HCT116 (cell line): ENCODE measurements at regions not wholly inside any gene's neighbourhood (a gene's known extent, or its start where the extent isn't known, plus 50 kb on each side); places are given as distances from the start of the nearest gene placed in this dataset.

Experiments
- ATAC-seq: fragments of 200-7000 bp; cut with Tn5 transposase; 2 replicates; pipeline ENCODE4 v1.9.1; 2020; ENCODE audit warnings: mild to moderate bottlenecking, moderate library complexity
- BruUV-seq: library from RNA; stranded (reverse); fragments of 400-500 nt; replicated peaks from 2 replicates; lab custom pipeline; 2021; lab: Mats Ljungman, UMichigan
- CTCF ChIA-PET: fragments of 300-600 bp; sonication (Branson Sonifier 250); formaldehyde crosslinking; loops from one replicate; lab custom pipeline; 2021; ENCODE audit warnings: antibody characterized with exemption; lab: Charles Lee
- POLR2A ChIA-PET: fragments of 300-600, 350-600 bp; sonication (Branson Sonifier 250); formaldehyde crosslinking; loops from one replicate; lab custom pipeline; 2021; ENCODE audit warnings: antibody characterized with exemption; lab: Charles Lee
- RAD21 ChIA-PET, 2 experiments: fragments of 300-600 bp; sonication (Branson Sonifier 250); formaldehyde crosslinking; loops; one replicate each; lab custom pipeline; 2023; ENCODE audit warnings: low total read pairs in 2 of 2; ENCODE audit not compliant: uncharacterized antibody in 2 of 2, unreplicated experiment in 2 of 2, low non-redundant PET in 1 of 2; lab: Charles Lee
- DNase-seq: peaks from one replicate; pipeline ENCODE4 v3.0.0-alpha.2; 2010; ENCODE audit warnings: low read depth, low spot score
- H2AFZ ChIP-seq: fragments of 200-600 bp; shearing (Covaris generic), sonication (generic); 2 replicates; pipeline ENCODE4 v1.6.1; 2017; ENCODE audit warnings: low read depth, mixed run types, mixed read lengths, antibody characterized with exemption, low read length; ENCODE audit not compliant: poor library complexity, severe bottlenecking
- H3K27ac ChIP-seq: 2 replicates; pipeline ENCODE4 v1.5.1; 2012; ENCODE audit warnings: low read depth, low read length
- H3K27me3 ChIP-seq: fragments of 200-600 bp; sonication (generic); 2 replicates; pipeline ENCODE4 v1.6.1; 2016; ENCODE audit warnings: mixed run types, low read length, mixed read lengths; ENCODE audit not compliant: insufficient read depth
- H3K36me3 ChIP-seq, 2 experiments: fragments of 200-500 bp in 1 of 2; fragments of 200-600 bp in 1 of 2; sonication (Bioruptor generic) in 1 of 2; sonication (generic) in 1 of 2; 2 replicates each; pipeline versions ENCODE4 v1.5.1 to v1.6.1; 2014 to 2016; ENCODE audit warnings: low read length in 2 of 2, inconsistent platforms in 1 of 2, mixed read lengths in 1 of 2, mixed run types in 1 of 2; ENCODE audit not compliant: insufficient read depth in 2 of 2, control insufficient read depth in 1 of 2
- H3K4me1 ChIP-seq, 2 experiments: fragments of 200-600 bp in 1 of 2; sonication (generic) in 1 of 2; 2 replicates each; pipeline versions ENCODE4 v1.5.1 to v1.6.1; 2012 to 2017; ENCODE audit warnings: low read length in 2 of 2, inconsistent platforms in 1 of 2, mild to moderate bottlenecking in 1 of 2, mixed read lengths in 1 of 2, mixed run types in 1 of 2, moderate library complexity in 1 of 2; ENCODE audit not compliant: insufficient read depth in 2 of 2, control insufficient read depth in 1 of 2
- H3K4me2 ChIP-seq: fragments of 200-600 bp; sonication (generic); 2 replicates; pipeline ENCODE4 v1.6.1; 2017; ENCODE audit warnings: mixed run types, low read length, mixed read lengths
- H3K4me3 ChIP-seq, 2 experiments: fragments of 200-600 bp in 1 of 2; sonication (generic) in 1 of 2; replicated peaks in 1 of 2; 2 replicates each; pipeline ENCODE4 v1.5.1; 2011 to 2016; ENCODE audit warnings: low read length in 2 of 2, control low read depth in 1 of 2, low read depth in 1 of 2, mild to moderate bottlenecking in 1 of 2, mixed read lengths in 1 of 2, mixed run types in 1 of 2
- H3K79me2 ChIP-seq: fragments of 200-600 bp; sonication (generic); 2 replicates; pipeline ENCODE4 v1.6.1; 2017; ENCODE audit warnings: mild to moderate bottlenecking, mixed run types, low read length, moderate library complexity, mixed read lengths; ENCODE audit not compliant: insufficient read depth
- H3K9ac ChIP-seq: fragments of 200-600 bp; sonication (generic); 2 replicates; pipeline ENCODE4 v1.6.1; 2016; ENCODE audit warnings: low read length, mixed read lengths
- H3K9me2 ChIP-seq: fragments of 200-600 bp; sonication (generic), shearing (Covaris generic); 2 replicates; pipeline ENCODE4 v1.6.1; 2017; ENCODE audit warnings: mixed run types, mild to moderate bottlenecking, moderate library complexity; ENCODE audit not compliant: insufficient read depth
- H3K9me3 ChIP-seq, 2 experiments: fragments of 200-500 bp in 1 of 2; fragments of 200-600 bp in 1 of 2; sonication (Bioruptor generic) in 1 of 2; sonication (generic) in 1 of 2; 2 replicates each; pipeline ENCODE4 v1.6.1; 2014 to 2017; ENCODE audit warnings: low read length in 2 of 2, mixed read lengths in 2 of 2, inconsistent platforms in 1 of 2, low read depth in 1 of 2, mild to moderate bottlenecking in 1 of 2, mixed run types in 1 of 2, moderate library complexity in 1 of 2; ENCODE audit not compliant: control insufficient read depth in 1 of 2, insufficient read depth in 1 of 2
- H4K20me1 ChIP-seq: fragments of 200-600 bp; sonication (generic), shearing (Covaris generic); 2 replicates; pipeline ENCODE4 v1.6.1; 2017; ENCODE audit warnings: mixed run types, mild to moderate bottlenecking, moderate library complexity; ENCODE audit not compliant: insufficient read depth
- CEBPB ChIP-seq: IDR thresholded peaks from 2 replicates; pipeline ENCODE4 v1.6.1; 2012; ENCODE audit warnings: low read depth
- JUND ChIP-seq: IDR thresholded peaks from 2 replicates; pipeline ENCODE4 v1.6.1; 2012
- RAD21 ChIP-seq: IDR thresholded peaks from 2 replicates; pipeline ENCODE4 v1.6.1; 2012; ENCODE audit warnings: low read depth, mild to moderate bottlenecking
- SIN3A ChIP-seq: IDR thresholded peaks from 2 replicates; pipeline ENCODE4 v1.6.1; 2012; ENCODE audit warnings: low read depth
- SP1 ChIP-seq: IDR thresholded peaks from 2 replicates; pipeline ENCODE4 v1.6.1; 2012; ENCODE audit warnings: low read depth
- SRF ChIP-seq: IDR thresholded peaks from 2 replicates; pipeline ENCODE4 v1.6.1; 2012; ENCODE audit warnings: low read depth
- YY1 ChIP-seq: IDR thresholded peaks from 2 replicates; pipeline ENCODE4 v1.6.1; 2011; ENCODE audit warnings: low read length, low read depth, moderate library complexity, mild to moderate bottlenecking; ENCODE audit not compliant: insufficient replicate concordance; ENCODE audit errors: extremely low read depth
- intact Hi-C: fragments of 100-400 bp; cut with micrococcal nuclease; formaldehyde crosslinking; loops from 2 replicates; pipeline ENCODE4 v1.10.0; 2022
- TF ChIP-seq, protein P1 (sequence below): IDR thresholded peaks from 2 replicates; pipeline ENCODE4 v1.6.1; 2012

DNA sequence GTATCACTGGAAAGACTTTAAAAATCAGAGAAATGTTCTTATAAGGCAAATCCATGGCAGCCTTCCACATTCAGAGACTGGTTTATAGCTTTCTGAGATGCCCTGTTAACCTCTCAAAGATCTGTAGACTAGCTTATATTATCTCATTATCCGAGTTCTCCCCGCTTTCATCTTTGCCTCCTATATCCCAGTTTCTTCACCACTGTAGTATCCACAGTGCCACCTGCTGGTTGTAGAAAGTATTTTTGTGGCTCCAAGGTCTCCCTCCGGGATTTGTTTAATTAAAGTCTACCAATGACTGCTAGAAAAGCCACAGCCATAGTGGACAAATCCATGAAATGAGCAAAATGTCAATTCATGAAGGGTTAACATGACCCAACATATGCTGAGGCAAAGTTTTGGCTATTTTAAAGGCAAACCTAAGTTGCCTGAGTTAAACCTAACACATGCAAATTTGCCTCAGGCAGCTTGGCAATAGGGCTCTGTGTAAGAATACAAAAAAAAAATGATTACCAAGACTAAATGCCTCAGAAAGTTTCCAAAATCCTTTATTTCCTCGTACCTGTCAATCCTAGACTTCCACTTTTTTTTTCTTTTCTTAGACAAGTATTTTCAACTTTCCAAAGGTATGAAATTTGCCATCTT lies 218.8 kb upstream of the BMP4 start (continued):
- TF ChIP-seq, protein P1, sequence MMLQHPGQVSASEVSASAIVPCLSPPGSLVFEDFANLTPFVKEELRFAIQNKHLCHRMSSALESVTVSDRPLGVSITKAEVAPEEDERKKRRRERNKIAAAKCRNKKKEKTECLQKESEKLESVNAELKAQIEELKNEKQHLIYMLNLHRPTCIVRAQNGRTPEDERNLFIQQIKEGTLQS, result no peak
- TF ChIP-seq SP1 (no peak), YY1 (no peak), CEBPB (no peak)

DNA sequence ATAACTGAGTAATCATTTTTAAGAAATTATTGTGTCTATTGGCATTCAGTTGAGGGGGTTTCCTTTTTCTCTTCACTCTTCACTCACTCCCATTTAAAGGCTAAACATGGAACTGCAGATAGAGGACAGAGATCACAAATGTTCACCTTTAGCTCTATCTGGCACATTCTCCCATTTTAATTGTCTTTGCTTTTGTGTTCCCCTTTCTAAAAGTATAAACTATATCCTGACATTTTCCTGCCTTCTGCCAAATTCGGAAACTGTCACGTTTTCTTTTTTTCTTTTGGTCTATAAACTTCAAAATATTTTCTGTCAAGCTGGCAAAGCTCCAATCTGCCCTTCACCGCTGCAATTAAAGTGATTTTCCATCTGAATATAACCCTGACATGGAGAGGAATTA lies 219.8 kb upstream of the CDKN3 start:
- DNase-seq (no peak), ATAC-seq (no peak)
- CTCF ChIA-PET, result interaction anchor here (0.9 to 2.7 kb wide), 4 partner anchors 10 to 171 kb away, joined by 3 to 8 read pairs (median 4); no protein-coding TSS in a partner anchor
- TF ChIP-seq SRF (no peak), RAD21 (no peak), JUND (no peak), SP1 (no peak), SIN3A (no peak)
- Histone ChIP-seq H3K4me1 (peaks cover 39 to 44% of the 10 kb centered on the region in 2 experiments), H3K79me2 (no peaks in the 10 kb centered on the region), H3K27ac (peak overlapping the region; percentile 93), H3K9ac (no peak overlapping the region), H2AFZ (peak overlapping the region; percentile 34), H3K4me2 (no peak overlapping the region), H3K9me2 (no peaks in the 10 kb centered on the region), H3K27me3 (no peaks in the 10 kb centered on the region), H4K20me1 (no peaks in the 10 kb centered on the region), H3K36me3 (no peaks in the 10 kb centered on the region), H3K4me3 (no peak overlapping the region), H3K9me3 (no peaks in the 10 kb centered on the region)
- BruUV-seq, result no TSS peak
- POLR2A ChIA-PET, result no interaction called here
- intact Hi-C loops, result loop anchor here (5.0 kb wide), 3 partner anchors 75 to 745 kb away; no protein-coding TSS in a partner anchor
- RAD21 ChIA-PET, result no interaction called here
